HG02970 (cell line): ENCODE measurements at regions not wholly inside any gene's neighbourhood (a gene's known extent, or its start where the extent isn't known, plus 50 kb on each side); places are given as distances from the start of the nearest gene placed in this dataset.

ENCODE experiments used
- ATAC-seq: cut with Tn5 transposase; IDR thresholded peaks from one replicate; pipeline ENCODE4 v1.9.1; 2021; ENCODE audit warnings: mild to moderate bottlenecking, moderate library complexity, moderate number of reproducible peaks; ENCODE audit not compliant: unreplicated experiment, low FRiP score

- ATAC-seq: no peak
Measured at GRCh38 chr20:51223183-51223720, 200.3 kb upstream of the KCNG1 start.

GRCh38 chr20:51221791-51222408 lies 199.0 kb upstream of the KCNG1 start:
- ATAC-seq: no peak

DNA sequence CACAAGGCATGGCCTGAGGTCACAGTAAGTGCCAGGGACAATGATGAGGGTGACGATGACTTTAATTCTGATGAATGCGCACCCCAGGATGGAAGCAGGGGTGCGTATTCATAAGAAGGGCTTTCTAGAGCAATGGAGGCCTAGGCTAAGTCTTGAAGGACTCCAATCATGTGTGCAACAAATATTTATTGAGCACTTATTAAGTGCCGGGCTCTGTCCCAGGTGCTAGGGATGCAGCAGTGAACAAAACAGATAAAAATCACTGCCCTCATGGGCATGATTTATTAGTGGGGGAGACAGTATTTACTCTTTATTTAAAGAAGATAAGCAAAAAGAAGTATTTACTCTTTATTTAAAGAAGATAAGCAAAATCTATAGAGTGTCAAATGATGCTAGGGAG lies 198.2 kb upstream of the KCNG1 start:
- ATAC-seq: no peak

DNA sequence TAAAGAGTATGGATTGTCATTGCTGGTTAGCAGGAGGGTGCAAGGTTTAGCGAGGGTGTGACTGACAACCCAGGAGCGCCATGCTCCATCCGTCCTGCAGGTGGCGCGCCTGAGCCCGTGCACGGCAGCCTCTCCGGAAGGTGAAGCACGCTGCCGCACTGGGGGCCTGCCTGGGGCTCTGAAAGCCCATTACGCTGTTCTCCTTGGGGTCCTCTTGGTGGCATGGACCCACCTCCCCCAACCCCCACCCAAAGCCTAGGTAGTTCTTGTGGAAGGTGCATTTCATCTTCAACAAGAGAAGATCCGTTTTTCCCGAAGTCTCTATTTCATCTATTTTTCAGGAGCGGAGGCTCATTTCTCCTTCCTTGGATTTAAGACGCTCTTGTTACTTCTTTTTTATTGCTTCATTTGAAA lies 197.4 kb upstream of the KCNG1 start:
- ATAC-seq: no peak

GRCh38 chr20:51219544-51219943 lies 196.6 kb upstream of the KCNG1 start:
- ATAC-seq: no peak

DNA sequence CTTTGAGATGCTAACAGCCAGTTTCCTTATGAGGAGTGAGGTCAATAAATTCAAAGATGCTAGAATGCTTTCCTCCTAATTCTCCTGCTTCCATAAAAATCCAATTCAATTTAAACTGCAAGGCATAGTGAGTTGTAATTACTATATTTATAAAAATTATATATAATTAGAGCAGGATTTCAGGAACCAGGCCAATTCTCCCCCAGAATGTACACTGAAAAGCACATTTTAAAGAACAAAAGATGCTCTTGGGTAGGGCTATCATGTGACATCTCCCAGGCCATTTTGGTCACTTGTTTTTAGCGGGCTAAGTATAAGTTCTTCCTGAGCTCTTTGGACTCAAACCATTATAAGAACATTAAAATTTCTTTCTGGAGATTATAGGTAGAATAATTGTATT lies 195.7 kb upstream of the KCNG1 start:
- no peak for ATAC-seq

DNA sequence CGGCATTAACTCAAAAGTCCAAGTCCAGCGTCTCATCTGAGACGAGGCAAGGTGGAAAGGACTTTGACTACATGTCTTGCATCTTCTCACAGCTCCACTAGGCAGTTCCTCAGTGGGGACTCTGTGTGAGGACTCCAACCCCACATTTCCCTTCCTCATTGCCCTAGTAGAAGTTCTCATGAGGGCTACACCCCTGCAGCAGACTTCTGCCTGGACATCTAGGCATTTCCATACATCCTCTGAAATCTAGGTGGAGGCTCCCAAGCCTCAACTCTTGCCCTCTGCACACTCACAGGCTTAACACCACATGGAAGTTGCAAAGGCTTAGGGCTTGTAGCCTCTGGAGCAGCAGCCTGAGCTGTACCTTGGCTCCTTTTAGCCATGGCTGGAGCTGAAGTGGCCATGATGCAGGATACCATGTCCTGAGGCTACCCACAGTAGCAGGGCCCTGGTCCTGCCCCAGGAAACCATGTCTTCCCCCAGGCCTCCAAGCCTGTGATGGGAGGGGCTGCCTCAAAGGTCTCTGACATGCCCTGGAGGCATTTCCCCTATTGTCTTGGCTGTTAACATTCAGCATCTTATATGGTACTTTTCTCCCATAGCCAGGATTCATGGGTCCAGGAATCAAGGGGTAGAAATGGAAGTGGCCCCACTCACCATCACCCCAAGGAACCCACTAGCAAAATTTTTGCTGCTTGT lies 194.6 kb upstream of the KCNG1 start:
- ATAC-seq: no peak

DNA sequence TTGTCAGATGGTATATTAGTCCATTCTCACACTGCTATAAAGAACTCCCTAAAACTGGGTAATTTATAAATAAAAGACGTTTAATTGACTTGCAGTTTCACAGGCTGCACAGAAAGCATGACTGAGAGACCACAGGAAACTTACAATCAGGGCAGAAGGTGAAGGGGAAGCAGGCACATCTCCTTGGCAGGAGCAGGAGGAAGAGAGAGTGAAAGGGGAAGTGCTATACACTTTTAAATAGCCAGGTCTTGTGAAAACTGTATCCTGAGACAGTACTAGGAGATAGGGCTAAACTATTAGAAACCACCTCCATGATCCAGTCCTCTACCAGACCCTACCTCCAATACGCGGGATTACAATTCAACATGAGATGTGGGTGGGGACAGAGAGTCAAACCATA lies 193.9 kb upstream of the KCNG1 start:
- no peak for ATAC-seq

- ATAC-seq: no peak
Measured at GRCh38 chr20:51212816-51213215, 189.9 kb upstream of the KCNG1 start.

DNA sequence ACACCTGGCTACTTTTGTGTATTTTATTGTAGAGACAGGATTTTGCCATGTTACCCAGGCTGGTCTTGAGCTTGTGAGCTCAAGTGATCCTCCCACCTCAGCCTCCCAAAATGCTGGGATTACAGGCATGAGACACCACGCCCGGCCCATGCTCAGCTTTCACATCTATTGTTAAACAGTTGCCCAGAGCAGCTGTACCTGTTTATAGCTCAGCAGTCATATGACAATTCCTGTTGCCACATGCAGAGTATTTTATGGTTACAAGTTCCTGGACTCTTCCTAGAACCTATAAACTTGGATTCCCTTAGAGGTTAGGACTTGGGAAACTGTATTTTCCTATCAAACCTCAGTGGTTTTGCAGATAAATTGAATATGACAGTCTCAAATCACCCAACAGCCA lies 188.3 kb upstream of the KCNG1 start:
- no peak for ATAC-seq

DNA sequence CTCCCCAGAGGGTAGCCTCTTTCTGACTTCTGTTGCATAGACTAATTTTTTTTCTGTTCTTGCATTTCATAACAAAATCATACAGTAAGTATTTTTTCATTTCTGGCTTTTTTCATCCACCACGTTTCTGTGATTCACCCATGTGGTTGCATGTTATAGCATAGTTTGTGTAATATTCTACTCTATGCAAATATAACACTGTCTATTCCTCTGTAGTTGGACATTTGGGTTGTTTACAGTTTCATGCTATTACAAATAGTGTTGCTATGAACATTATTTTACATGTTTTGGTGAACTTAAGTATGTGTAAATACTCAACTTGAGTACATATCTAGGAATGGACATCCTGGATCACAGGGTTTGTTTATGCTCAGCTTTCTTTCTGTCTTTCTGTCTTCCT lies 187.2 kb upstream of the KCNG1 start:
- no peak for ATAC-seq

DNA sequence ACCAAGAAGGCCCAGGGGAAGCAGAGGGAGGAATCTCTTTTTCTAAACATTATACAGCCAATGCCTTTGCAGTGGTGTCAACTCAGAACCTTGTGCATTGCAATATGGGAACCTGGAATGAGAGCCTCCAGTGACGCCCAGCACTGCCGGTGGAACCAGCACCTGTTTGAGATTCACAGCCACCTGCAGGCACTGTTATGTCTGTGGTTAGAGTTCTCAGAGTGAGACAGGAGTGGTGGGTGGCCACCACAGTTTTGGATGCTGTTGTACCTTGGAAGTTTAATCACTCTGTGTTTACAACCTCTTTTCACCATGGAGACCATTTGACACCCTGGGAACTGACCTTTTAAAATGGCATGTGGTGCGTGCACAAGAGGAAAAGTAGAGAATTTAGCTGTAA lies 185.3 kb upstream of the KCNG1 start:
- ATAC-seq: no peak

DNA sequence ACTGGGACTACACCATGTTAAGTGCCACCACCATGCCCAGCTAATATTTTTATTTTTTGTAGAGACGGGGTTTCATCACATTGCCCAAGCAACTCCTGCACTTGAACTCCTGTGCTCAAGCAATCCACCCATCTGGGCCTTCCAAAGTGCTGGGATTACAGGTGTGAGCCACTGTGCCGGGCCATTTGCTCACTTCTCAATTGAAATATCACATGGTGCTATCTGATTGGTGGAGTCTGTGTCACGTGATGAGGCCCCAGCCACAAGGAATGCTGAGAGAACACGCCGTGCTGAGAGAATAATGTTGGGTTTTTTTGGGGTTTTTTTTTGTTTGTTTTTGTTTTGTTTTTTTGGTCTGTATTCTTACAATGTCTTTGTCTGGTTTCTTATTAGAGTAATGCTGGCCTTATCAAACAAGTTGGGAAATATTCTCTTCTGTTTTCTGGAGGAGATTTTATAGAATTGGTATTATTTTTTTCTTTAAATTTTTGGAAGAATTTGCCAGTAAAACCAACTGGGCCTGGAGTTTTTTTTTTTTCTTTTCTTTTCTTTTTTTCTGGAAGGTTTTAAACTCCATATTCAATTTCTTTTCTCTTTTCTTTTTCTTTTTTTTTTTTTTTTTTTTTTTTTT lies 183.2 kb upstream of the KCNG1 start:
- ATAC-seq: no peak

- no peak for ATAC-seq
Measured at GRCh38 chr20:51204794-51205193, 181.9 kb upstream of the KCNG1 start.

DNA sequence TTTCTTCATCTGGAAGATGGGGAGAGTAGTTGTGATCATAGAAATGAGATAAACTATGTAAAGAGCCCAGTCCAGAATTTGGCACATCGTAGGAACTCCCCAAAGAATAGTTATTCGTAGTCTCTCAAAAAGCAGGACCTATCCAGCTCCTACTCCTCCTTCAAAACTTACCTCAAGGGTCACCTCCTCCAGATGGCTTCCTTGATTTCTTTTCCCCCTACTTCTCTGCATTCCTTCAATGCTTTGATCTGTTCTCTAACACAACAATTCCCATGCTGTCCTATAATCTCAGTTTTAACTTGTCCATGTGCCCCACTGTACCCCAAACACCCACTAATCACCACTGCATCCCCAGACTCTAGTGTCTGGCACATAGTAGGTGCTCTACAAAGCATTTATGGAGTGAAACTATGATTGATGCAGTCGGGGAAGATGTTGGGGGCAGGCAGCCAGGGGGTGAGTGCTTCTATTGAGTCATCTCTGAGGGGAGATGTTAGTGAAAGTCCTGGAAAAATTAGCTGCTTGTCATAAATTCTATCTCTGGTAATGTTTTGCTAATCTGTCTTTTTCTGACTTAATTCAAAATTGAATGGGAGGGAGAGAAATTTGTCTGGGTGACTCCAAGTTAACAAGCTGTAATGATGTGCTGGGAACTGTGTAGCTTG lies 181.3 kb upstream of the KCNG1 start:
- ATAC-seq: no peak

GRCh38 chr20:51202304-51202703 lies 179.4 kb upstream of the KCNG1 start:
- ATAC-seq: no peak

DNA sequence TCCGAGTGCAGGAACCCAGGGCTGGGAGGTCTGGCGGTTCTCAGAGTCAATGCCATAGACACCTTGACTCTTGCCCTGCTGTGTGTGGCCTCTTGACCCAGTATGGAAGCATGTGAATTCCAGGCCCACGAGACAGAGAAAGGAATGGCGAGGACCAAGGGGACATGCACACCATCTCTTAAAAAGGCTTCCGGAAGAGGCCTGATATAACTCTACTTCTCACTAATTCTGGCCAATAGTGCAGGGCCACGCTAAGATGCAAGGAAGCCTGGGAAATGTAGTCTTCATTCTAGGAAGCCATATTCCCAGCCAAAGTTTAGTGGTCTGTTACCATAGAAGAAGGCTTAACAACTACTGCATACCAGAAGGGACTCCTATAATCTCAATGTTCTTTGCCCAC lies 177.0 kb upstream of the KCNG1 start:
- ATAC-seq: no peak

- no peak for ATAC-seq
Measured at GRCh38 chr20:51198876-51199523, 176.1 kb upstream of the KCNG1 start.

DNA sequence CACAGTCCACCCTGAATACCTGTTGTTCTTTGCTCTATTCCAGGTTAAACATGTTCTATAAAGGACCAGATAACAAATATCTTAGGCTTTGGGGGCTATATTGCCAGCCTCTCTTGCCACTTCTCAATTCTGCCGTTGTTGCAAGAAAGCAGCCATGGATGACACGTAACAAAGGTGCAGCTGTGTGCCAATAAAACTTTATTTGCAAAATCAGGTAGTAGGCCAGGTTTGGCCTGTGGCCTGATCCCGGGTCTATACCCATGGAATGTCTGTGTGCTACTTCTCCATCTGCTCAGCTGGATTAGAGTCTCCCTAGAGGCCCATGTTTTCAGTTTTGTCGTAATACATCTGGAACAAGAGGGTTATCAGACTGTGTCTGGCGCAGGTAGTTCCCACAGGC lies 175.3 kb upstream of the KCNG1 start:
- ATAC-seq: no peak

GRCh38 chr20:51196991-51197651 lies 174.2 kb upstream of the KCNG1 start:
- ATAC-seq: no peak
